Mucosa of rectum (tissue), 2 donors: ENCODE measurements at regions not wholly inside any gene's neighbourhood (a gene's known extent, or its start where the extent isn't known, plus 50 kb on each side); places are given as distances from the start of the nearest gene placed in this dataset.

Experiments
- H3K27ac ChIP-seq, 2 donors: one replicate each; pipeline ENCODE4 v1.7.0; 2013; ENCODE audit warnings: inconsistent platforms in 2 of 2, low read depth in 2 of 2, low read length in 2 of 2
- H3K27me3 ChIP-seq, 2 donors: one replicate each; pipeline ENCODE4 v1.7.0; 2013; ENCODE audit warnings: low read length in 2 of 2; ENCODE audit not compliant: control insufficient read depth in 2 of 2, insufficient read depth in 2 of 2
- H3K36me3 ChIP-seq, 2 donors: one replicate each; pipeline ENCODE4 v1.7.0; 2013; ENCODE audit warnings: low read length in 2 of 2; ENCODE audit not compliant: control insufficient read depth in 2 of 2, insufficient read depth in 2 of 2
- H3K4me1 ChIP-seq, 2 donors: one replicate each; pipeline ENCODE4 v1.7.0; 2013; ENCODE audit warnings: low read length in 2 of 2, mild to moderate bottlenecking in 1 of 2; ENCODE audit not compliant: control insufficient read depth in 2 of 2, insufficient read depth in 2 of 2
- H3K4me3 ChIP-seq, 2 donors: one replicate each; pipeline ENCODE4 v1.7.0; 2013; ENCODE audit warnings: low read length in 2 of 2
- H3K9ac ChIP-seq, 2 donors: one replicate each; pipeline ENCODE4 v1.7.0; 2013; ENCODE audit warnings: low read length in 2 of 2, low read depth in 1 of 2, mild to moderate bottlenecking in 1 of 2
- H3K9me3 ChIP-seq, 2 donors: one replicate each; pipeline ENCODE4 v1.7.0; 2013; ENCODE audit warnings: low read length in 2 of 2; ENCODE audit not compliant: control insufficient read depth in 2 of 2
- donor health status: healthy.
- donor health status: Normal muscosa, but diverticular disease.

GRCh38 chr10:123459371-123460091 is 206.6 kb upstream of the GPR26 start:
- Histone ChIP-seq H3K27ac (no peak overlapping the region), H3K27me3 (no peaks in the 10 kb centered on the region), H3K4me3 (no peak overlapping the region), H3K36me3 (no peaks in the 10 kb centered on the region), H3K4me1 (no peaks in the 10 kb centered on the region), H3K9ac (no peak overlapping the region), H3K9me3 (no peaks in the 10 kb centered on the region)

GRCh38 chr10:123462246-123462645 is 203.9 kb upstream of the GPR26 start:
- no peak overlapping the region for H3K27ac ChIP-seq

DNA sequence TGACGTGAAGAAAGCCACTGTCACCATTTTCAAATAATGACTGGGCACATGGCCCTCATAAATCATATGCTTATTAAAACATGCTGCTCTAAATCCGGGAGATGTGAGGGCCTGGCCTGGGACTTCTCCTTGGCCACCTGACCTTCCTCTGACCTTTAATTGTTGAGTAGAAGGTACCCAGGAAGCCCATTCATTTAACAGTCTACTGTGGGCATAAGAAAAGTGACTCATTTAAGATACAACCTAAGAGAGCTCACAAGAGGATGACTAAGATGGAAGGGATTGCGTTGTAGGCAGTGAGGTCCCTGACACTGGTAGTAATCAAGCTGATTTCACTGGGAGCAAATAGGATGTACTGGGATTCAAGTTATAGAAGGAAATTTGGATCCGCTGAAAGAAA is 203.4 kb upstream of the GPR26 start:
- no peaks in the 10 kb centered on the region for H3K27me3 ChIP-seq
- no peaks in the 10 kb centered on the region for H3K9me3 ChIP-seq
- no peaks in the 10 kb centered on the region for H3K36me3 ChIP-seq
- H3K4me3 ChIP-seq, result no peak overlapping the region
- no peaks in the 10 kb centered on the region for H3K4me1 ChIP-seq
- no peak overlapping the region for H3K9ac ChIP-seq
- no peak overlapping the region for H3K27ac ChIP-seq

More at GRCh38 chr10:123462246-123462645, 203.9 kb upstream of the GPR26 start:
- no peaks in the 10 kb centered on the region for H3K27me3 ChIP-seq
- H3K4me1 ChIP-seq, result no peaks in the 10 kb centered on the region
- no peaks in the 10 kb centered on the region for H3K9me3 ChIP-seq
- H3K36me3 ChIP-seq, result no peaks in the 10 kb centered on the region
- no peak overlapping the region for H3K4me3 ChIP-seq
- H3K9ac ChIP-seq, result no peak overlapping the region

GRCh38 chr10:123463181-123463580 is 203.0 kb upstream of the GPR26 start:
- no peak overlapping the region for H3K9ac ChIP-seq
- H3K4me3 ChIP-seq, result no peak overlapping the region
- no peaks in the 10 kb centered on the region for H3K27me3 ChIP-seq
- H3K9me3 ChIP-seq, result no peaks in the 10 kb centered on the region
- H3K27ac ChIP-seq, result no peak overlapping the region
- no peaks in the 10 kb centered on the region for H3K4me1 ChIP-seq
- no peaks in the 10 kb centered on the region for H3K36me3 ChIP-seq

DNA sequence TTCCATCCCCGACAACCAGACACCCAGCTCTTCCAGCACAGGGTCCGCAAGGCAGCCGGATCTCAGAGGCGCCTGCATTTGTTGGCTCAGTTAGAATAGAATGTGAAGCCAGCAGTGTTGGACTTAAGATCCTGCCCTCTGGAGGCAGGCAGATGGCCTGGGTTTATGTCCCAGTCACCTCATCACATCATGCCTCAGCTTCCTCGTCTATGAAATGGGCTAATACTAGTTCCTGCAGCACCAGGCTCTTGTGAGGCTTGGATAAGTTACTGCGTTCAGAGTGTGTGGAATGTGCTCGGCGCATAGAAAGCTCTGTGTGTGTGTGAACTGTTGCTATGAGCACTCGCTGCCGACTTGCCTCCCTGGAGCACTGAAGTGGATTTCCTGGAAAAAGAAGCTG is 202.5 kb upstream of the GPR26 start:
- Histone ChIP-seq H3K9ac (no peak overlapping the region), H3K27me3 (no peaks in the 10 kb centered on the region), H3K36me3 (no peaks in the 10 kb centered on the region), H3K27ac (no peak overlapping the region), H3K4me3 (no peak overlapping the region), H3K4me1 (no peaks in the 10 kb centered on the region), H3K9me3 (no peaks in the 10 kb centered on the region)

DNA sequence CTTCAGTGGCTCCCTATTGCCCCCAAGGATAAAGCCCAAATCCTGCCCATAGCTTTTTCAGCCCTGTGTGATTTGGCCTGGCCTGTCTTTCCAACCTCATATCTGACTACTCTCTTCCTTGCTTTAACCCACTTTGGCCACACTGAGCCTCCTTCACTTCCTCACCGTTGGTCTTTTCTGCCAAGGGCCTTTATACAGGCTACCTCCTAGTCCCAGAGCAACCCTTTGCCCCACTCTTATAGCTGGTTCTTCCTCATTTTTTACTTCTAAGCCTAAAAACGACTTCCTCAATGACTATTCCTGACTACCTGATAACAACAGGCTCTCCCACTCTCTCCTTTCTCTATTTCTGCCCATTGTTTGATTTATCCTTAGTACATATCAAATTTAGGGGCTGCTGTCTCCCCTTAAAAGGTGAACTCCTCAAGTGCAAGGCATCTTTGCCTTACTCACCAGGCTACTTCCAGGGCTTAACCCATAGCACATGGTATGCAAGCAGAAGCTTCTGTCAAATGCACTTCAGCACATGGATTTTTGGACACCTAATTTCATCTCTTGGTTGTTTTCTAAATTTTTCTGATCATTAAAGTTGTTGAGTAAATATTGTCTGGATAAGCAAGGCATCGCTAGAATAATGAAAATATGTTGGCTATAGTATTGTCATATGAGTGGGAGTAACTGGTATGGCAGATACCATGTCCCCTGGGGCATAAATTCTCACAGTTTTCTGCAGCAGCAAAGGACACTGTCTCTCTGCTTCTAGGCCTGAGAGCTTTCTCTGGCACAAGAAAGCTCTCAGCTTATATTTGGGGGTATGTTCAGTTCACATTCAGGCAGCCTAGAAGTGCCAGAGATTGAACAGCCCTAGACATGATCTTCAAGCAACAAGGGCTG is 201.5 kb upstream of the GPR26 start:
- Histone ChIP-seq H3K27me3 (no peaks in the 10 kb centered on the region), H3K36me3 (no peaks in the 10 kb centered on the region), H3K4me1 (no peaks in the 10 kb centered on the region), H3K4me3 (no peak overlapping the region), H3K9ac (no peak overlapping the region), H3K9me3 (no peaks in the 10 kb centered on the region), H3K27ac (no peak overlapping the region)

DNA sequence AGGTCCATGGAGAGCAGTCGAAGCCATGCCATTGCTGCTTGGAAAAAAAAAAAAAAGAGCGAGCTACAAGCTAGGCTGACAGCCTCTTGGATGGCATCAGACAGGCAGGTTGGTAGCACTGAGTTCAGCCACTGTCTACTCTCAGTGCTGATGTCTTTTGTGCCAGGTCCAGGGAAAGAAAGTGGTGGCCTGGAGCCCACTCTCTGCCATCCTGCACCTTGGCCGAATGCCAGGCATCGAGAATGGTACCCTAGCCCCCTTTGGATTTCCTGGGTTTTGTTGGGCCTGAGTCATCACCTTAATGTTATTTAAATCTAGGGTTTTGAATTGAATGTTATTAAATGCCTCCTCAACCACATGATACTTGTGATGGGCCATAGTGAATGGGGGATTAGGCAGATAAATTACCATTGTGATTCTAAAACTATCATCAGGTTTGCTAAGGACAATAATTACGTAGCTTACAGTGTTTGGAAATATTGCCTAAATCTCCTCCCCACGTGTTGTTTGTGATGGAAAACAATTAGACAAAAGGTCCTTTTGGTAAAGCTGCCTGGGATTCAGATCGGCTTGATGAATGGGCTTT is 195.7 kb upstream of the GPR26 start:
- Histone ChIP-seq H3K9ac (no peak overlapping the region), H3K36me3 (no peaks in the 10 kb centered on the region), H3K27ac (no peak overlapping the region), H3K9me3 (no peaks in the 10 kb centered on the region), H3K4me3 (no peak overlapping the region), H3K27me3 (peaks cover 0 to 3% of the 10 kb centered on the region in 2 donors), H3K4me1 (no peaks in the 10 kb centered on the region)

- H3K36me3 ChIP-seq, result no peaks in the 10 kb centered on the region
- H3K27ac ChIP-seq, result no peak overlapping the region
- no peak overlapping the region for H3K9ac ChIP-seq
- H3K4me3 ChIP-seq, result no peak overlapping the region
- H3K9me3 ChIP-seq, result no peaks in the 10 kb centered on the region
- peaks cover 0 to 3% of the 10 kb centered on the region in 2 donors for H3K27me3 ChIP-seq
- H3K4me1 ChIP-seq, result no peaks in the 10 kb centered on the region
These were observed 194.3 kb upstream of the GPR26 start for GRCh38 chr10:123471811-123472210.

DNA sequence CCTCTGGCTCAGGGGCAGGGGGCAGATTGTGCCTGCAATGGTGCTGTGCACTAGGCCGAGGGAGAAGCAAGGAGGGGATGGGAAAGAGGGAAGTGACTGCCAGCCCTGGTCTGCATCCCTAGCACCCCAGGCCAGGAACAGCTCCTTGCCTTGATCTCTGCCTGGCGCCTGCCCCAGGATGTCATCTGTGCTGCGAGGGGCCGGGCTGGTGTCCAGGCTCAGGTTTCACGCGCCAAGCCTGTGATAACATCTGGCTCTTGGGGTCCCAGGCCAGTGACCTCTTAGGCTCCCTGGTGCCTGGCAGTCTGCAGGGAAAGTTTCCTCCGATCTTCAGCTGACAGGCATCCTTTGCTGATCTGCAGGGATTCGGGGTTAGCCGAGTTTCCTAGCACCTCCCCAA is 193.5 kb upstream of the GPR26 start:
- Histone ChIP-seq H3K36me3 (no peaks in the 10 kb centered on the region), H3K4me3 (no peak overlapping the region), H3K9me3 (no peaks in the 10 kb centered on the region), H3K4me1 (no peaks in the 10 kb centered on the region), H3K27me3 (peaks cover 0 to 3% of the 10 kb centered on the region in 2 donors), H3K9ac (no peak overlapping the region), H3K27ac (no peak overlapping the region)

DNA sequence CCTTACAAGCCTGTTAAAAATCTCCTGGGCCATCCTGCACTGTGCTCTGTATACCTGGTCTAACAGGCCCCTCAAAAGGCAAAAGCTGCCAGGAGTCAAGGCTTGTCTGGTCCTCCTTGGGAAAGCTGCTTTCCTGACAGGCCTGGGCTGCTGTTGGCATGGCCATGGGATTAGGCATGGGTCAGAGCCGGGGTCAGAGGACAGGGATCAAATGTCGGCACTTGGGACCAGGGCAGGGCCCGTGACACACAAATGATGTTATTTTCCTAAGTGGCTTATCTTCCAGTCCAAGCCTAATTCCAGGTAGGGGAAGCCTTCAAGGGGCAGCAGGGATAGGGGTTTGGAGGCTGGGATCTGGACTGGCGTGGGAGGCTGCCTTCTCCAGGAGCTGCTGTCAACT is 191.5 kb upstream of the GPR26 start:
- Histone ChIP-seq H3K27ac (no peak overlapping the region), H3K27me3 (peaks cover 0 to 3% of the 10 kb centered on the region in 2 donors), H3K4me3 (no peak overlapping the region), H3K9ac (no peak overlapping the region), H3K9me3 (no peaks in the 10 kb centered on the region), H3K36me3 (no peaks in the 10 kb centered on the region), H3K4me1 (no peaks in the 10 kb centered on the region)
